ENCODE measurements at regions not wholly inside any gene's neighbourhood (a gene's known extent, or its start where the extent isn't known, plus 50 kb on each side); places are given as distances from the start of the nearest gene placed in this dataset.

DNA sequence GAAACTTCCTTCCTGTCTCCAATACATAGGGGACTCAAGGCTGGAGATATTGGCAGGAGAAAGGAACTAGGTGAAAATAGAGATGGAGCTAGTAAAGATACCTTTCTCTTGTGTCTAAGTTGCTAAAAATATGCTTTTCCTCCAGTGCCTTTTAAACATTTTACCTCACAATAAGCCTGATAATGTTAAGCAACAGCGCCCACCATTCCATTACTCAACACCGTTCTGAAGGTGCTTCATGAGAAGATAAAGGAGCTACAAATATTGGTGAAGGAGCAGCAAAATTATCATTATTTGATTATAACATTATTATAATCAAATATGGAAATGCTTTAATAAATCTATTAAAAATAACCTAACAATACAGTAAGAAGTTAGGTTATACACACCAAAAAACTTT, 83.6 kb upstream of the BARX2 start:
- TF ChIP-seq, protein P1, sequence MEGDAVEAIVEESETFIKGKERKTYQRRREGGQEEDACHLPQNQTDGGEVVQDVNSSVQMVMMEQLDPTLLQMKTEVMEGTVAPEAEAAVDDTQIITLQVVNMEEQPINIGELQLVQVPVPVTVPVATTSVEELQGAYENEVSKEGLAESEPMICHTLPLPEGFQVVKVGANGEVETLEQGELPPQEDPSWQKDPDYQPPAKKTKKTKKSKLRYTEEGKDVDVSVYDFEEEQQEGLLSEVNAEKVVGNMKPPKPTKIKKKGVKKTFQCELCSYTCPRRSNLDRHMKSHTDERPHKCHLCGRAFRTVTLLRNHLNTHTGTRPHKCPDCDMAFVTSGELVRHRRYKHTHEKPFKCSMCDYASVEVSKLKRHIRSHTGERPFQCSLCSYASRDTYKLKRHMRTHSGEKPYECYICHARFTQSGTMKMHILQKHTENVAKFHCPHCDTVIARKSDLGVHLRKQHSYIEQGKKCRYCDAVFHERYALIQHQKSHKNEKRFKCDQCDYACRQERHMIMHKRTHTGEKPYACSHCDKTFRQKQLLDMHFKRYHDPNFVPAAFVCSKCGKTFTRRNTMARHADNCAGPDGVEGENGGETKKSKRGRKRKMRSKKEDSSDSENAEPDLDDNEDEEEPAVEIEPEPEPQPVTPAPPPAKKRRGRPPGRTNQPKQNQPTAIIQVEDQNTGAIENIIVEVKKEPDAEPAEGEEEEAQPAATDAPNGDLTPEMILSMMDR (IDR thresholded peaks at IDR 0.05): no peak
- TF ChIP-seq POLR2A (IDR thresholded peaks at IDR 0.05): no peak
- no peak for TF ChIP-seq POLR2AphosphoS5 (IDR thresholded peaks at IDR 0.05)
- TF ChIP-seq EP300 (IDR thresholded peaks at IDR 0.05): no peak

Data from stomach (tissue), 4 donors.